Stimulated activated CD8-positive, alpha-beta memory T cell treated with anti-CD3 and anti-CD28 coated beads, Interleukin-4, amount 100 ng/mL, for 48 hours (primary cell): ENCODE measurements at regions not wholly inside any gene's neighbourhood (a gene's known extent, or its start where the extent isn't known, plus 50 kb on each side); places are given as distances from the start of the nearest gene placed in this dataset.
"Not testable (repeated sequence)": the region's sequence is repeated elsewhere in the genome, so short reads cannot be mapped to it uniquely, and the experiment has no call there.

ENCODE experiments used
- DNase-seq: peaks from one replicate; pipeline ENCODE4 v3.0.0-alpha.2; 2020

- no peak for DNase-seq
Observed at GRCh38 chr20:1810572-1810925, 84.7 kb upstream of the SIRPA start.

GRCh38 chr20:1809611-1810510 lies 85.3 kb upstream of the SIRPA start:
- no peak for DNase-seq

GRCh38 chr20:1809131-1809572 lies 86.1 kb upstream of the SIRPA start:
- DNase-seq: no peak

GRCh38 chr20:1808101-1808500 lies 87.1 kb upstream of the SIRPA start:
- DNase-seq: no peak

- no peak for DNase-seq
Observed at GRCh38 chr20:1807394-1807793, 87.8 kb upstream of the SIRPA start.

GRCh38 chr20:1806456-1806855 lies 88.8 kb upstream of the SIRPA start:
- no peak for DNase-seq

GRCh38 chr20:1805816-1806215 lies 89.4 kb upstream of the SIRPA start:
- DNase-seq: no peak

- DNase-seq: no peak
Observed at GRCh38 chr20:1805161-1805581, 90.0 kb upstream of the SIRPA start.

GRCh38 chr20:1804554-1804956 lies 90.7 kb upstream of the SIRPA start:
- DNase-seq: no peak

- DNase-seq: no peak
Observed at GRCh38 chr20:1803932-1804501, 91.2 kb upstream of the SIRPA start.

GRCh38 chr20:1803061-1803931 lies 91.9 kb upstream of the SIRPA start:
- peak; percentile 42 for DNase-seq

- DNase-seq: peak; percentile 65
Observed at GRCh38 chr20:1802385-1803060, 92.7 kb upstream of the SIRPA start.

GRCh38 chr20:1801929-1802306 lies 93.3 kb upstream of the SIRPA start:
- no peak for DNase-seq

GRCh38 chr20:1801225-1801928 lies 93.8 kb upstream of the SIRPA start:
- DNase-seq: no peak

- DNase-seq: no peak
Observed at GRCh38 chr20:1800777-1801176, 94.4 kb upstream of the SIRPA start.

- DNase-seq: no peak
Observed at GRCh38 chr20:1800180-1800579, 95.0 kb upstream of the SIRPA start.

GRCh38 chr20:1799746-1800145 lies 95.5 kb upstream of the SIRPA start:
- not testable (repeated sequence) for DNase-seq

GRCh38 chr20:1798982-1799381 lies 96.2 kb upstream of the SIRPA start:
- no peak for DNase-seq

- no peak for DNase-seq
Observed at GRCh38 chr20:1793821-1794220, 101.4 kb upstream of the SIRPA start.

GRCh38 chr20:1792274-1792673 lies 102.9 kb upstream of the SIRPA start:
- DNase-seq: no peak

- no peak for DNase-seq
Observed at GRCh38 chr20:1790386-1790785, 104.8 kb upstream of the SIRPA start.

GRCh38 chr20:1788044-1788443 lies 107.2 kb upstream of the SIRPA start:
- DNase-seq: no peak
